HG03565 (cell line): ENCODE measurements at regions not wholly inside any gene's neighbourhood (a gene's known extent, or its start where the extent isn't known, plus 50 kb on each side); places are given as distances from the start of the nearest gene placed in this dataset.

Source experiments
- ATAC-seq: cut with Tn5 transposase; IDR thresholded peaks from one replicate; pipeline ENCODE4 v1.9.1; 2021; ENCODE audit warnings: mild to moderate bottlenecking, moderate library complexity; ENCODE audit not compliant: unreplicated experiment

DNA sequence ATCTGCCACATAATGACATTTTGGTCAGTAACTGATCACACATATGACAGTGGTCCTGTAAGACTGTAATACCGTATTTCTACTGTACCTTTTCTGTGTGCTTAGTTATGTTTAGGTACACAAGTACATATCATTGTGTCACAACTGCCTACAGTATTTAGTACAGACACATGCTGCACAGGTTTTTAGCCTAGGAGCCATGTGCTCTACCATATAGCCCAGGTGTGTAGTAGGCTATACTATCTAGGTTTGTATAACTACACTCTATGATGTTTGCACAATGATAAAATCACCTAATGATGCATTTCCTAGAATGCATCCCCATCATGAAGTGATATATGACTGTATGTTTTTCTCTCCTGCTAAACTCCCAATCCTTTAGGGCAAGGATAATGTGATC is 61.2 kb upstream of the MIR17HG start:
- no peak for ATAC-seq

DNA sequence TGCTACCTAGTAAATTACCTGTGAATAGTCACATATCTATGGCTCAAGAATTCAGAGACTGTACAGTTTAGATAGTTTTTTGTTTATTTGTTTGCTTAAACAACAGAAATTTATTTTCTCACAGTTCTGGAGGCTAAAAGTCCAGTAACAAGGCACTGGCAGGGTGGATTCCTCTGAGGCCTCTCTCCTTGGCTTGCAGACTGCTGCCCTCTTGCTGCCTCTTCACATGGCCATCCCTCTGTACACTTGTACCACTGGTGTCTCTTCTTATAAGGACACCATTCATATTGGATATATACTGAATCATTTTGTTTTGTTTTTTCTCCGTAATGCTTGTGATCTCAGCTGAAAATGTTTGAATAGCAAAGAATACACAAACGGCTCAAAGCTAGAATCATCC is 56.4 kb upstream of the MIR17HG start:
- ATAC-seq, result no peak

DNA sequence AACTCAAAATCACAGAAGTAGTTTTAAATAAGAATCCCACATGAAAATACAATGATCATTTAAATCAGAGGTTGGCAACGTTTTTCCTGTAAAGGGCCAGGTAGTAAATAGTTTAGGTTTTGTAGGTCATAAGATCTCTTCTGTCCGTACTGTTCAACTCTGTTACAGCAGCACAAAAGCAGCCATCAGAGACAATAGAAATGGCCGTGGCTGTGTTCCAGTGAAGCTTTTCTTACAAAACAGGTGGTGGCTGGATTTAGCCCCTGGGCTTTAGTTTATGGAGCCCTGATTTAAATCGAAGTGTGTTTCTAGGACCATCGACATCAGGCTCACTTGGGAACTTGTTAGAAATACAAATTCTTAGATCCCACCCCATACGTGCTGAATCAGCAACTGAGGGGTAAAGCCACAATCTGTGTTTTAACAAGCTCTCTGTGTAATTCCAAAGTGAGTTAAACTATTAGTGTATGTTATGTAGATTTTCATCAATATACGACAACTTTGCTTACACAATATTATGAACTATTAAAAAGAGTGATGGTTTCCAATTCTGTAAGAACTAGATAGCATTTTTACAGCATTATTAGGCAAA is 54.8 kb upstream of the MIR17HG start:
- no peak for ATAC-seq

DNA sequence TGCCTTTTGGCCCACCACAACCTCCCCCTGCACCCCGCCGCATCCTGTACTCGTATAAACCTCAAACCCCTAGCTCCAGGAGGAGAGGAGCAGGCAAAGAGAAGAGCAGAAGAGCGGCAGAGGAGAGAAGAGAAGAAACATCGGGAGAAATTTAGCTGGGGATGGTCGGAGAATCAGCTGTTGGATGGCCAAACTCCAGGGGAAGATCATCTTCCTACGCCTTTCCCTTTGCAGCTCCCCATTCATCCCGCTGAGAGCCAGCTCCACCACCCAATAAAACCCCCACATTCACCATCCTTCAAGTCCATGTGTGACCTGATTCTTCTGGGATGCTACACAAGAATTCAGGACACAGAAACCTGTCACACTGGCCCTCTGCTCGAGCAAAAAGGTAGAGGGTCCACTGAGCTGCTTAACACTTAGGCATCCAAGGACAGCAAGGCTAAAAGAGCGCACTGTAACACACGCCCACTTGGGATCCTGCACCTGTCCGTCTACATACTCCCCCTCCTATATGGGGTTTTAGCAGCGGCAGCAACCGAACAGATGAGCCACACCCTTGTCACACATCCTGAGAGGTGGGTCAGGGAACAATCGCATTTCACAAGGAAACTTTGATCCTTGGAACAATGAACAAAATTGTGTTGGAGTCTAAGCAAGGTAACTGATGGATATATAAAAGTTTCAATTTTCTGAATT is 51.6 kb upstream of the MIR17HG start:
- ATAC-seq, result no peak

DNA sequence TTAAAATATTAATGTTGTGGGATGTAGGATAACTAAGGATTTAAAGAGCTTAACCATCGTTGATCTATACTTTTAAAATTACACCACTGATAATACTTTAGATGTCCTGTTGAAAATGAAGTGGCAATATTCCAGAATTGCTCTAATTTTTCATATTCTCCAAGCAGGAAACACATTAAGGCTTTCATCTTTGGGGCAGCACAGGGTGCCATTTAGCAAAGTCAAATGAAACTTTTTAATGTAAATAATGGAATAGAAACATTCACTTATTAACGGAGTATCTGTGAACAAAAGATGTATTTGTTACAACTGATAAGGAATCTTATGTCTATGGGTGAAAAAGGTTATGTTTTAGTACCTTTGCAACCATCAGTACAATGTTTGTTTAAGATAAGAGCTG is 50.0 kb upstream of the MIR17HG start:
- no peak for ATAC-seq
